ENCODE measurements at regions not wholly inside any gene's neighbourhood (a gene's known extent, or its start where the extent isn't known, plus 50 kb on each side); places are given as distances from the start of the nearest gene placed in this dataset.

GRCh38 chr21:19557488-19557887 lies 1153.9 kb upstream of the TMPRSS15 start:
- TF ChIP-seq CTCF (IDR thresholded peaks at IDR 0.05; ENCODE audit: borderline replicate concordance, extremely low read depth, low read length, poor library complexity, severe bottlenecking) (no peak), EZH2 (IDR thresholded peaks at IDR 0.05; ENCODE audit: borderline replicate concordance, low read depth, low read length, severe bottlenecking) (no peak)

Data from DND-41 (cell line).